ENCODE measurements at regions not wholly inside any gene's neighbourhood (a gene's known extent, or its start where the extent isn't known, plus 50 kb on each side); places are given as distances from the start of the nearest gene placed in this dataset.
"Not testable (repeated sequence)": the region's sequence is repeated elsewhere in the genome, so short reads cannot be mapped to it uniquely, and the experiment has no call there.

DNA sequence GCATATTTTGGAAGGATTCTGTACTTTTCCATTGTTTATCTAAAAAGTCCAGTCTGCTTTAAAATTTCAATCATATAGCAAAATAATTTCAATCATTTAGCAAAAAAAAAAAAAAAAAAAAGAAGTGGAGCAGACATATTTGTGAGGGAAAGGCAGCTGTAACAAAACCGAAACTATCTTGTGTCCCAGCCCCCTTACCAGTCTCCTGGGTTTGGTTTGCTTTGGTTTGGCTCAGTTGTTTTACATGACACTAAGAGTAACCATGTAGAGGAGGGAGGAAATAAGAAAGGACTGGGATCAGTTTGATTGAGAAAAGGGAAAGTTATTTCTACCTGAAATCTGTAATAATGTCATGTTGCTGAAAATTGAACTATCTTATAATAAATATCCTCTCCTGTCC, 158.8 kb upstream of the GADL1 start:
- no peak for DNase-seq

DNA sequence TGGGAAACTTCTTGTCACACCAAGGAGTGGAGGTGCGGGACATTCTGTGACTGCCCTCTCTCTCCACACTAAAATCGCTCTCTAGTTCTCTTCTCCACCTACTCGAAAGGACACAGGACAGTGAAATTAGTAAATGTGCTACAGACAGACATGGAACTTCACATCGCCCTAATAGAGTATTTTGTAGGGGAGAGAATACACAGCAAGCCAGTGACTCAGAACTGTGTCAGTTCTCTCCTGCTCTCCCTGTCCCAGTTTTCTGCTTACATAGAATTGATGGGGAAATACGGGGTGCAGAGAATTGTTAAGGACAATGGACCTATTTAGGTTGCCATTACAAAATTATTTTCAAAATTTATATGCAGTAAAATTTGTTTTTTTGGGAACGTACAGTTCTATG, 159.6 kb upstream of the GADL1 start:
- no peak for DNase-seq

DNA sequence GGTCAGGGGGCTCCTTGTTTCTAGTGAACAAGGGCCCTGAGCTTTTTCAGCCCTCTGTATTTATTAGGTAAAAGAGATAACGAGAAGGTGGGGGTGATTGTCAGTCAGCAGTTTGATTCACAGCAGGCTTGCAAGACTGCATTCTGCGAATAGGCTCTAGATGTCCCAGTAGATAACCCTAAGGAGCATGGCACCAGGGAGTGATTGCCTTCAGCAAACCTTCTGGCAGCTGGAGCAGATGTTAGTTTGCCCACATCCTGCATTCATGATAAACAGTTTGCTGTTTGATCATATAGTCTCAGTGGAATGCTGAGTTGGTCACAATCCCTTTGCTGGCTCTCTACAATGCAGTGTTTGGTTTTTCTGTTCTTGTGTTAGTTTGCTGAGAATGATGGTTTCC, 161.3 kb upstream of the GADL1 start:
- no peak for DNase-seq

DNA sequence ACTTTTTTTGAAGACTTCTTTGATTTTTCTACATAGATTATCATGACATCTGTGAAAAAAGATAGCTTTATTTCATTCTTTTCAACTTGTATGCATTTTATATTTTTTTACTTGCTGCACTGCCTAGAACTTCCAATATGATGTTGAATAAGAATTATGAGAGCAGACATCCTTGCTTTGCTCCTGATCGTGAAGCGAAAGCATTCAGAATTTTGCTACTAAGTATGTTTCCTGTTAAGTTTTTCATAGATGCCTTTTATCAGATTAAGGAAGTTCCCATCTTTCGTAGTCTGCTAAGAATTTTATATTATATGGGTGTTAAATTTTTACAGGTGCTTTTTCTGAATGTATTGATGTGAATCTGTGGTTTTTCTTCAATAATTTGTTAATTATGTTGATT, 163.4 kb upstream of the GADL1 start:
- DNase-seq: no peak

DNA sequence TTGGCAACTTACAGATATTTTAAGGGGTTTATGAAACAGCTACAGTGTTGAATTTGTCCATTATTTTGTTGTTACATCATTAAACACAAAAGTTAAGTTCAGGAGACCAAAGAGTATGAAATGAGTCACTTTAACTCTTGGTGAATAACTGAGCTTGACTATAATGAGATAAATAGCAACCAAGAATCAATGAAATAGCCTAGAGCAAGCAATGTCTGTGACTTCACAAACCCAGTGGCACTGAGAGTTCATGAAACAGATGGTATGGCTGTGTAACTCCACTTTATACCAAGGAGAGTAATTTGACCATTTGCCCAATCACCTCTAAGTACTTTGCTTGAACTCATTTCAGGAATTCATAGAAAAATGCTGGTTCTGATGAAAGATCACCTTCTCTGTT, 169.6 kb upstream of the GADL1 start:
- no peak for DNase-seq

- DNase-seq: no peak
Observed at GRCh38 chr3:31065765-31066164, 171.3 kb upstream of the GADL1 start.

DNA sequence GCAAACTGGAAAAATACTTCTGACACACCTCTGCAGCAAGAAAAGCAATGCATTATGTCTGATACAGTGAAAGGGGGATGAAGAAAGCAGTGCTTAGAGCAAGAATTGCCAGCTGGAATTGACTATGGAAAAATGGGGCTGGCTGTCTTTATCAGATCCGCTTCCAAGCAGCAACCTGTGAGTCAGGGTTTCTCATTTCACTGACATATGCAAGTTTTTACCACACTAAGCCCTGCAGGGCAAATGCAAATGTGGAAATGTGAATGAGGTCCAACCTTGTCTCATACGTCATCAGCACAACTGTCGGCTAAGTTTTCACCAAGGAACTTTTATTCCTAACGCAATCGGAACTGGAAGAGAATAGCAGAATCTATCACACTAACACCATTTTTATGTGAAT, 172.5 kb upstream of the GADL1 start:
- DNase-seq: peak; percentile 94

- DNase-seq: no peak
Observed at GRCh38 chr3:31075471-31075870, 181.0 kb upstream of the GADL1 start.

DNA sequence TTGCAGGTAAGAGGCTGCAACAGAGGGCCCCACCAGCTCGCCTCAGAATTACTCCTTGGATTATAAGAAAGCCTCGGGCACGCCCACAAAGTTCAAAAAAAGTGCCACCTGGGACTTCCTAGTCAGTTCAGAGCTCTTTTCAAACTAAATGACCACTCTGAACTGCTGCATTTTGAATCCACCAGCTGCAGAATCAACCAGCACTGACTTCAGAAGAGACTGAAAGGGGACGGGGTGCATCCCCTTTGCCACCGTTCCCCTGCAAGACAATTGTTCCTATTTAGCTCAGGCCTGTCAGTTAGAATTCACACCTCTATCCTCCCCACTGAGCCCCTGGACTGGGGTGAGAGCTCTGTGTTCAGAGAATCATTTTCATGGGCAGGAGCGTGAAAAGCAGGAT, 181.4 kb upstream of the GADL1 start:
- no peak for DNase-seq

DNA sequence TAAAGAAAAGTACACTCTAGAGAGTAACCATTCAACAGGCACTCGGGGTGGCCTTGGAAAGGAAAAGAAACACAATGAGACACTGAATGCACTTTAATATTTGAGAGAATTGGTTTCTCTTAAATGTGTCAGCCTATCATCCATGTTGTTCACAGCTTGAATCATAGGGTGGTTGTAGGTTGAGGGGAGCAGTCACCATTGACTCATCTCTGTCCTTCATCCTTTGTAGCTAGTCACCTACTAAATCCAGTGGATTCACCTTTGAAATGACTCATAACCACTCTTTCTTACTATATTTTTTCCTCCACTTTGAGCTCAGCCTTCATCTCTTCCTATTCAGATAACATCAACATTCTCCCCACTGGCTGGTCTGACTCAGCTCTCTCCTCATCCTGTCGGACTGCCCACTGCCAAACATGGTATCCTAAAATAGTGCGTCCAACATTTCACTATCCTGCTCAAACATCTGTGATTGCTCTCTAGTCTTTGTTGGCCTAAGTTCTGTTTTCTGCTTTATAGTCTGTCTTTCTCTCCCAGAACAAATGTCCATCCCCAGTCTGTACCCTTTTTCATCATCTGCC, 182.7 kb upstream of the GADL1 start:
- DNase-seq: peak; percentile 95

- DNase-seq: peak; percentile 65
Observed at GRCh38 chr3:31077826-31078225, 183.4 kb upstream of the GADL1 start.

- peak; percentile 44 for DNase-seq
Observed at GRCh38 chr3:31079689-31080088, 185.2 kb upstream of the GADL1 start.

DNA sequence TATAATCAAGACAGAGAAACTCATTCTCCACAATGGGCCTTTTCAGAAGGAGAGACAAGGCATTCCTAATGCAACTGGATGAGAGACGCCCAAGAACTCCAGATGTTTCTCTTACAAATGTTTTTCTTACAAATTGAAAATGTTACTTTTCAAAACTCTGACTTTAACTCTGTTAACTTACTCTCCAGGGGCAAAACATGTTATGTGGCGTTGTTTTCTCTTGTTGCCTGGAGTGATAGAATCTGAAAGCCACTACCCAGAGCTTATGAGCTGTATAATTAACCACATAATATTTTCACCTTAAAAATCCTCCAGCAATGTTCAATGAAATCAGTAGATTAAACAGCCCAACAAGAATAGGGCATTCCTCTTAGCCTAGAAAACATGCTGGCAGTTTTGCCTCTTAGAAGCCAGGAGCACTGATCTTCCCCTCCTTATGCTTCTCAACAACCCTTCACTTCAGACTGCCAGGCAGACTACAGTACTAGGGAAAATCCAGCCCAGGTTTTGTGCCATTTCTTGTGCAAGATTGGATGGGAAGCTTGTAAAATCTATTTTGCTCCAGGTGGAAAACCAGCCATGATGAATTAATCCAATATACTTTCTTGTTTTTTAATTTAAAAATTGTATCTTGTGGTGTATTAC, 186.7 kb upstream of the GADL1 start:
- no peak for DNase-seq

DNA sequence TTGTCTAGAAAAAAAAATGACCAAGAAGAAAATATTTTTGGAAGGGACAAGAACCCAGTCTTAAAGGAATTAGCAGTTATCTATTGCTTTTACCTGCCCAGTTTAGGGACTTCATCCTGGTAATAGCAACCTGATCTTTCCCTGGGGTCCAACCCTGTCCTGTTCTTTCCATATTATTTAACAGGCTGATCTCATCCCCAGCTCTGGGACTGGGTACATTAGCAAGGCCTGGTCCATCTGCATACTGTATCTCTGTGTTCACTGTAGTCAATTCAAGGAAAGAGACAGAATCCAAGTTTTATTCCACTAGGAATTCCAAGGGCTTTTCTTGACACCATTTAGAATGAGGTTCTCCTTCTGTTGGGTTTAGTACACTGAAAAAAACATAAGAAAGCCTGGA, 191.7 kb upstream of the GADL1 start:
- DNase-seq: no peak

GRCh38 chr3:31086698-31087097, 192.2 kb upstream of the GADL1 start:
- no peak for DNase-seq

DNA sequence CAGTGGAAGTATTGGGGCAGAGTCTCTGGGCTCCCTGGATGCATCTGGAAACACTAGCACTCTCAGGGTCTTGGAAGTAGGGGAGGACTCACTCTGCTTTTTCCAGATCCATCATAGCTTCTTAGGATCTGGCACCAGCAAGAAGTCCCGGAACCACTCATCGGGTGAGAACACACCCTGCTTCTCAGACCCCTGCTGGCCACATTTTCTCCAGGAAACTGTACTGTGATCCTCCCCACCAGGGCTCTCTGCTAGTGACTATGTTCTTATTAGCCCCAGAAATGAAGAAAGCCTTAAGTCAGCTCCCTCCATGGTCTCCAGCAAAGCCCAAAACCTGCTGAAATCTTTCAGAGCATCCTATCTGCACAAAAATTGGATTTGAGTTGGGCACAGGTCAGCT, 197.3 kb upstream of the GADL1 start:
- no peak for DNase-seq

- peak; percentile 51 for DNase-seq
Observed at GRCh38 chr3:31092748-31093589, 198.5 kb upstream of the GADL1 start.

DNA sequence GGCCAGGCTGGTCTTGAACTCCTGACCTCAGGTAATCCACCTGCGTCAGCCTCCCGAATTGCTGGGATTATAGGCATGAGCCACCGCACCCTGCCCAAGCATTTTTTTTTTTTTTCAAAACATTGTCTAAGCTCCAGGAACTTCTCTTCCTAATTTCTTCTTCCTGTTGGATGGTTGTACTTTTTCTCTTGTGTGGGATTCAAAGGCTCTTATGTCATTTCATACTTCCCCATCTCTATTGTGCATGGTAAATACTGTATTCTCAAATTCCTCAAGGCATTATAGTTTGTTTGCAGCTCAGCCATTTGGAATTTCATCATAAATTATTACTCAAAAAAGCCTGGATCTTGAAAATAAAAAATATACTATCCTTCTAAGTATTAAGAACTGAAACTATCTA, 199.1 kb upstream of the GADL1 start:
- DNase-seq: peak; percentile 5

DNA sequence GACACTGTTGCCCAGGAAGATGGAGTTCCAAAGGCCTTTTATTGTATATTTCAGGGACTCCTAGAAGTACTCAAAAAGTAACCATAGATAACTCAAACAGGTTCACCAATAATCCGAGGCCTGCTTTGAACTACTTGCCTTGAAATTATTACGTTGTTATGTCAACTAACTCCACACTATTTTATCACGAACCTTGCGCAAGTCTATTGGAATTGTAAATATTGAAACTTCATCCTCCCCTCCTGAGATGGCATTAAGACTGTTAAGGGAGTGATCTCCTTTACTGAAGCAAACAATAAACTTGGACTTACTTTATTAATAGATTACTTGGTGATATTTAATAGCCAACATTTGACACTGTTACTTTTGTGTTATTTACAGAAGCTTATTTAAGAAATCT, 199.6 kb upstream of the GADL1 start:
- no peak for DNase-seq

DNA sequence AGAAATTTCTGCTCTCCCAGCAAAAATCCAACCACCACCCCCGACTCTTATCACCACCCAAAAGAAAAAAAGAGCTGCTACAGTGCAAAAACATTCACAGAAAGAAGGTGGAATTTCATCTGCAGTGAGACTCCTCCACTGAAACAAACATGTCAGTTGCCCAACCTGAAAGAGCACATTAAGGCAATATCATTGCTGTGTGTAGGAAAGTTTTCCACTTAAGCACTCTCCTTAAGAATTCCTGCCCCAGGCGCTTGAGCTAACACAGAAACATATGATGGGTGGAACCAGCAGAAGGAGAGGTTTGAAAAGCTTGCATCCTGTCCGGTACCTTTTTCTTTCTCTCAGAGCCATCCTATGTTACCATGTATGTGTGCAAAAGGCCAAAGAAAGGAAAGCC, 200.8 kb upstream of the GADL1 start:
- DNase-seq: no peak

GRCh38 chr3:31096661-31097395, 202.4 kb upstream of the GADL1 start:
- peak; percentile 14 for DNase-seq

GRCh38 chr3:31100519-31100918, 206.1 kb upstream of the GADL1 start:
- DNase-seq: no peak

- DNase-seq: not testable (repeated sequence)
Observed at GRCh38 chr3:31101285-31101684, 206.8 kb upstream of the GADL1 start.

All from fibroblast of skin of right biceps (primary cell).